ENCODE measurements at regions not wholly inside any gene's neighbourhood (a gene's known extent, or its start where the extent isn't known, plus 50 kb on each side); places are given as distances from the start of the nearest gene placed in this dataset.
"Not testable (repeated sequence)": the region's sequence is repeated elsewhere in the genome, so short reads cannot be mapped to it uniquely, and the experiment has no call there.

DNA sequence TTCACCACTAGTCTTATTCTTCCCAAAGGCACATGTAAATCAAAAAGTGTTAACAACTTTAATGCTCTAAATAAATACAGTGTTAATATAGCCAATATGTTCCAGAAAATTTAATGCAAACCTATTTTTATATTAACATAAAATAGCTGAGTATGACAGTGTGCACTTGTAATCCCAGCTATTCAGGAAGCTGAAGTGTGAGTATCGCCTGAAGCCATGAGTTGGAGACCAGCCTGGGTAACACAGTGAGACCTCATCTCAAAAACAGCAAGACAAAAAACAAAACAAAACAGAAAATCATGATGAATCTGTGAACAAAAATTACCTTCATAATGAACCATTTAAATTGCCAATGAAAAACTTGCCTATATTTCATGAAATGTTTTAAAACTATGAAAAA lies 798.9 kb downstream of the SLC6A15 start:
- no peak for DNase-seq
- no peak for ATAC-seq
- Mint-ChIP-seq H3K4me3 (no peak overlapping the region), H3K4me1 (no peaks in the 10 kb centered on the region), H3K27me3 (no peaks in the 10 kb centered on the region), H3K27ac (no peak overlapping the region), H3K36me3 (ENCODE audit: low read depth) (no peaks in the 10 kb centered on the region)
- no peaks in the 10 kb centered on the region for H3K9me3 ChIP-seq (ENCODE audit: control insufficient read depth, low read length, poor library complexity, severe bottlenecking)

DNA sequence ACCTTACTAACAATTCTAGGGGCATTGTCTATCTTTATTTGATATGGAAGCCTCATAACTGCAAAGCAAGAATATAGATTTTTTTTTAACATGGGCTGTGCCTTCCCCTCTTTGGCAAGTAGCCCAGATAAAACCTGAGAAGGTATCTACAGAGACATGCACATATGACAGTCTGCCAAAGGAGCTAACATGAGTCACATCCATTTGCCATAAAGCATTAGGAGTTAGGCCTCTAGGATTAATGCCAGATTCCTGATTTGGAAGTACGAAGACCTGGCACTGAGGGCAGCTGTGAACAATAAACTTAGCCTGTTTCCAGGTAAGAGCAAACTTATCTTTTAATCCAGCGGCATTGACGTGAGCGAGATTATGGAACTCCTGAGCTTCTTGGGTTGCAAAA lies 808.7 kb downstream of the SLC6A15 start:
- not testable (repeated sequence) for H3K36me3 Mint-ChIP-seq (ENCODE audit: low read depth); DNase-seq; H3K4me3 Mint-ChIP-seq; H3K9me3 ChIP-seq (ENCODE audit: control insufficient read depth, low read length, poor library complexity, severe bottlenecking); H3K27me3 Mint-ChIP-seq; H3K27ac Mint-ChIP-seq; H3K4me1 Mint-ChIP-seq; ATAC-seq

- not testable (repeated sequence) for DNase-seq; H3K9me3 ChIP-seq (ENCODE audit: control insufficient read depth, low read length, poor library complexity, severe bottlenecking); H3K4me1 Mint-ChIP-seq; ATAC-seq; H3K27ac Mint-ChIP-seq; H3K4me3 Mint-ChIP-seq; H3K36me3 Mint-ChIP-seq (ENCODE audit: low read depth); H3K27me3 Mint-ChIP-seq
Observed at GRCh38 chr12:84101963-84102362, 810.6 kb downstream of the SLC6A15 start.

DNA sequence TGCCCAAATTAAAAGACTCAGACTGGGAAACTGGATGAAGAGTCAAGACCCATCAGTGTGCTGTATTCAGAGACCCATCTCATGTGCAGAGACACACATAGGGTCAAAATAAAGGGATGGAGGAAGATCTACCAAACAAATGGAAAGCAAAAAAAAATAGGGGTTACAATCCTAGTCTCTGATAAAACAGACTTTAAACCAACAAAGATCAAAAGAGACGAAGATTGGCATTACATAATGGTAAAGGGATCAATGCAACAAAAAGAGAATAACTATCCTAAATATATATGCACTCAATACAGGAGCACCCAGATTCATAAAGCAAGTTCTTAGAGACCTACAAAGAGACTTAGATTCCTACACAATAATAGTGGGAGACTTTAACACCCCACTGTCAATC lies 813.0 kb downstream of the SLC6A15 start:
- not testable (repeated sequence) for ATAC-seq; H3K4me1 Mint-ChIP-seq; H3K27me3 Mint-ChIP-seq; H3K9me3 ChIP-seq (ENCODE audit: control insufficient read depth, low read length, poor library complexity, severe bottlenecking); DNase-seq; H3K36me3 Mint-ChIP-seq (ENCODE audit: low read depth); H3K27ac Mint-ChIP-seq; H3K4me3 Mint-ChIP-seq

GRCh38 chr12:84091651-84092050 lies 820.9 kb downstream of the SLC6A15 start:
- no peaks in the 10 kb centered on the region for H3K4me1 Mint-ChIP-seq
- H3K27me3 Mint-ChIP-seq, result no peaks in the 10 kb centered on the region
- DNase-seq (no peak), ATAC-seq (no peak)
- no peak overlapping the region for H3K27ac Mint-ChIP-seq
- H3K9me3 ChIP-seq (ENCODE audit: control insufficient read depth, low read length, poor library complexity, severe bottlenecking), result no peaks in the 10 kb centered on the region
- no peaks in the 10 kb centered on the region for H3K36me3 Mint-ChIP-seq (ENCODE audit: low read depth)
- H3K4me3 Mint-ChIP-seq, result no peak overlapping the region

DNA sequence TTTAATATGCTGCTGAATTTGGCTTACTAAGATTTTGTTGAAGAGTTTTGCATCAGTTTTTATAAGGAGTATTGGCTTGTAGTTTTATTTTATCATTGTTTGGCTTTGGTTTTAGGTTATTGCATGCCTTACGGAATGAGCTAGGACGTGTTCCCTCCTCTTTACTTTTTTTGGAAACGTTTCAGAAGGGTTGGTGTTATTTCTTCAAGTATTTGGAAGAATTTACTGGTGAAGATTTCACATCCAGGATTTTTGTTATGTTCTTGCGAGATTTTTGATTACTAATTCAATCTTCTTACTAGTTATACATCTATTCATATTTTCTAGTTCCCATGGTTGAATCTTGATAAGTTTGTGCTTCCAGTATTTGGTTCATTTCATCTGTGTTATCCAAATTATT lies 823.2 kb downstream of the SLC6A15 start:
- no peak for DNase-seq
- H3K27me3 Mint-ChIP-seq, result no peaks in the 10 kb centered on the region
- no peak overlapping the region for H3K4me3 Mint-ChIP-seq
- ATAC-seq, result no peak
- no peaks in the 10 kb centered on the region for H3K4me1 Mint-ChIP-seq
- H3K36me3 Mint-ChIP-seq (ENCODE audit: low read depth), result no peaks in the 10 kb centered on the region
- H3K27ac Mint-ChIP-seq, result no peak overlapping the region
- H3K9me3 ChIP-seq (ENCODE audit: control insufficient read depth, low read length, poor library complexity, severe bottlenecking), result no peaks in the 10 kb centered on the region

DNA sequence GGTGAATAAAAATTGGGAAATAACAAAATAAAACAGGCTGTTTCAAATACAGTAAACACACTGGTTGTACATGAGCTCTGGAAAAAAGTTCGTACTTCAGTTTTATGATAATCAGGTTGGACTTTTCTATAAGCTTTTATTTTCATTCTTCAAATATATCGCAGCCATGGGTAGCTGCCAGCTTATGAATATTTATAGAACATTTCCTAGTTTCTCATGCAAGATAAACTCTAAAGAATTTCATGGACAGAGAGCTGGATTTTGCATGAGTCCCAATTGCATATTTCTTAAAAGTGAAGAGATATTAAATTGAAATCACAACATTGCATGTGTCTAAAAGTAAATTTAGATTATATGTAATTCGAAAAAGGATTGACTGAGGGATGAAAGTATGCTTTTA lies 827.6 kb downstream of the SLC6A15 start:
- no peaks in the 10 kb centered on the region for H3K4me1 Mint-ChIP-seq
- H3K27ac Mint-ChIP-seq, result no peak overlapping the region
- ATAC-seq (no peak), DNase-seq (no peak)
- no peaks in the 10 kb centered on the region for H3K36me3 Mint-ChIP-seq (ENCODE audit: low read depth)
- H3K4me3 Mint-ChIP-seq, result no peak overlapping the region
- no peaks in the 10 kb centered on the region for H3K9me3 ChIP-seq (ENCODE audit: control insufficient read depth, low read length, poor library complexity, severe bottlenecking)
- H3K27me3 Mint-ChIP-seq, result no peaks in the 10 kb centered on the region

DNA sequence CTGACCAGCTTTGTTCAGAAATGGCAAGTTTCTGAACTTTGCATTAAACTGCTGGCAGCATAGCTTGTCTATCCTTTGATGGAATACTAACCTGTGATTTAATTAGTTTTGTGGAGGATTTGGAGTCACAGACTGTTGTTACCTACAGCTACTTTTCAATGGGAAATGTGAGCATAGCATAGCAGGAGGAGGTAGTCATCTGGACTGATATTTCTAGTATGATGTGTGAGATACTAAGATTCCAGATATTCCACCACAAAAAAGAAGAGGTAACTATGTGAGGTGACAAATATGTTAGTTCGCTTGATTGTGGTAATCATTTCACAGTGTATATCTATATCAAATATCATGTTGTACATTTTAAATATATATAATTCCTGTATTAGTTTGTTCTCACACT lies 833.0 kb downstream of the SLC6A15 start:
- no peak for ATAC-seq

DNA sequence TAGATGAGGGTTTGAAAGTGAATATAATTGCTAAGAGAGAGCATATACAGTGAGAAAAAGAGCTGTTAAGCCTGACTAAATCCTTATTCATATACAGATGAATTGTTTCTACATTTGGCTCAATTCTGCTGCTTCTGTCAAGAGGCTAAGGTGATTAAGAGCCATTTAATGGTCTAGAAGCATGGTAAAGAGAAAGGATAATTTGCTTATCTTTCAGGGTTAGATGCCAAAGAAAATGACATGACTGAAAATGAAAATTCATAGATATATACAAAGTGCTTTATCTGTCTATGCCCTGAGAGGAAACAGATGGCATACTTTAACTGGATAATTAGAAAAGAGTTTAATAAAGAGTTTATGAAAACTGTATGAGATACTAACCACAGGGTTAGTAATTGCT lies 834.9 kb downstream of the SLC6A15 start:
- Mint-ChIP-seq H3K36me3 (ENCODE audit: low read depth) (no peaks in the 10 kb centered on the region), H3K4me1 (no peaks in the 10 kb centered on the region), H3K27me3 (no peaks in the 10 kb centered on the region), H3K27ac (no peak overlapping the region), H3K4me3 (no peak overlapping the region)
- ATAC-seq, result no peak
- no peak for DNase-seq
- no peaks in the 10 kb centered on the region for H3K9me3 ChIP-seq (ENCODE audit: control insufficient read depth, low read length, poor library complexity, severe bottlenecking)

More for the DNA sequence above, 833.0 kb downstream of the SLC6A15 start:
- no peaks in the 10 kb centered on the region for H3K4me1 Mint-ChIP-seq
- no peak overlapping the region for H3K4me3 Mint-ChIP-seq
- no peaks in the 10 kb centered on the region for H3K9me3 ChIP-seq (ENCODE audit: control insufficient read depth, low read length, poor library complexity, severe bottlenecking)
- no peaks in the 10 kb centered on the region for H3K36me3 Mint-ChIP-seq (ENCODE audit: low read depth)
- H3K27me3 Mint-ChIP-seq, result no peaks in the 10 kb centered on the region
- DNase-seq, result no peak
- H3K27ac Mint-ChIP-seq, result no peak overlapping the region

DNA sequence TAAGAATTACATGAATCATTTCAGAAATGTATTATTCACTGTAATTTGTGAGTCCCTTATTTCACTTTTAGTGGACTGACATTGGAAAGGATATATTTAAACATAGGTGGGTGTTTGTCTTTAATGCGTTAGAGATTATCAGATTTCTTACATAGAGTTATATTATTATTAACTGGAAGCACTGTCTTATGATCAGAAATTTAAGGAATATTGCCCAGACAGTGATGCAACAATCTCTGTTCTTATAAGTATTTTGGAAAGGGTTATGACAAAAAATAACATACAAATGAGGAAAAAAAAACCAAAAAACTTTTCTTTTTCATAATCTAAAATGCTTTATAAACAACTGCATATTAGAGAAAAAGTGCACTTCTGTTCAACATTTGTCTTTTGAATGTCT lies 836.6 kb downstream of the SLC6A15 start:
- no peaks in the 10 kb centered on the region for H3K36me3 Mint-ChIP-seq (ENCODE audit: low read depth)
- H3K4me1 Mint-ChIP-seq, result no peaks in the 10 kb centered on the region
- H3K27ac Mint-ChIP-seq, result no peak overlapping the region
- ATAC-seq (no peak), DNase-seq (no peak)
- H3K27me3 Mint-ChIP-seq, result no peaks in the 10 kb centered on the region
- no peak overlapping the region for H3K4me3 Mint-ChIP-seq
- H3K9me3 ChIP-seq (ENCODE audit: control insufficient read depth, low read length, poor library complexity, severe bottlenecking), result no peaks in the 10 kb centered on the region

DNA sequence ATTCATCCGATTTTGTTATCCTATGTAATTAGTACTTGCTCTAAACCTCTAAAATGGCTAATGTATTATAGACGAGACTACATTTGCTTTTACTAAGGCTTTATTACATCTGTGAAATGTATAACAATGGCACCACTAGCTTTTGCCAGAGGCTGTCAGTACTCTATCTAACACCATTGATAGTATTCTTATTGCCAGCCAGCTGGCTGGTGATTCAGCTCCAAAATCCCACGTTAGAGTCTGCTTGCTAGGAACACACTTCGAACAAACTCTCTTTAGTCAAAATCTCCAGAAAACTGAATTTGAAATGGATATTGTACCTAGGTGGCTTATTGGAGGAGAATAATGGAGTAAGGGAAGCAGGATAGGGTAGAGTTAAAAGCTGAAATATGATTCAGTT lies 839.2 kb downstream of the SLC6A15 start:
- no peaks in the 10 kb centered on the region for H3K4me1 Mint-ChIP-seq
- H3K27ac Mint-ChIP-seq, result no peak overlapping the region
- H3K4me3 Mint-ChIP-seq, result no peak overlapping the region
- no peaks in the 10 kb centered on the region for H3K27me3 Mint-ChIP-seq
- ATAC-seq (no peak), DNase-seq (no peak)
- H3K9me3 ChIP-seq (ENCODE audit: control insufficient read depth, low read length, poor library complexity, severe bottlenecking), result no peaks in the 10 kb centered on the region
- H3K36me3 Mint-ChIP-seq (ENCODE audit: low read depth), result no peaks in the 10 kb centered on the region

GRCh38 chr12:84072961-84073360 lies 839.6 kb downstream of the SLC6A15 start:
- no peaks in the 10 kb centered on the region for H3K4me1 Mint-ChIP-seq
- ATAC-seq (no peak), DNase-seq (no peak)
- no peaks in the 10 kb centered on the region for H3K9me3 ChIP-seq (ENCODE audit: control insufficient read depth, low read length, poor library complexity, severe bottlenecking)
- no peak overlapping the region for H3K27ac Mint-ChIP-seq
- no peaks in the 10 kb centered on the region for H3K36me3 Mint-ChIP-seq (ENCODE audit: low read depth)
- no peaks in the 10 kb centered on the region for H3K27me3 Mint-ChIP-seq
- no peak overlapping the region for H3K4me3 Mint-ChIP-seq

DNA sequence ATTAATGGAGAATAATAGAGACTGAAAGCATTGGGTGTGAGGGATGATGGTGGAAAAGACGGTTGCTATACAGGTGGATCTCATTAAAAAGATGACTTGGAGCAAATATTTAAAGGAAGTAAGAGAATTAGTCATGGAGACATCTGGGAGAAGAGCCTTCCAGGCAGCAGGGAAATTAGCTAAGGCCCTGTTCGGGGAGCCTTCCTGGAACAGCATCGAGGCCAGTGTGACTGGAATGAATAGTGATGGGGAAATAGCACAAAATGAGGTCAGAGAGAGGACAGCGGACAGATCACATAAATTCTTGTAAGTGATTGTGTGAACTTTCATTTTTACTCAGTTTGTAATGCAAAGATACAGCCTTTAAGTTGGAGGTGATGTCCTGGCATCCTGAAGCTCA lies 842.3 kb downstream of the SLC6A15 start:
- no peaks in the 10 kb centered on the region for H3K4me1 Mint-ChIP-seq
- H3K27ac Mint-ChIP-seq, result no peak overlapping the region
- no peaks in the 10 kb centered on the region for H3K27me3 Mint-ChIP-seq
- no peaks in the 10 kb centered on the region for H3K36me3 Mint-ChIP-seq (ENCODE audit: low read depth)
- ATAC-seq, result no peak
- H3K9me3 ChIP-seq (ENCODE audit: control insufficient read depth, low read length, poor library complexity, severe bottlenecking), result no peaks in the 10 kb centered on the region
- H3K4me3 Mint-ChIP-seq, result no peak overlapping the region
- DNase-seq, result no peak

- Mint-ChIP-seq H3K27ac (no peak overlapping the region), H3K36me3 (ENCODE audit: low read depth) (no peaks in the 10 kb centered on the region), H3K4me1 (no peaks in the 10 kb centered on the region), H3K27me3 (no peaks in the 10 kb centered on the region), H3K4me3 (no peak overlapping the region)
- no peaks in the 10 kb centered on the region for H3K9me3 ChIP-seq (ENCODE audit: control insufficient read depth, low read length, poor library complexity, severe bottlenecking)
- ATAC-seq (no peak), DNase-seq (no peak)
Observed at GRCh38 chr12:84069699-84070098, 842.9 kb downstream of the SLC6A15 start.

DNA sequence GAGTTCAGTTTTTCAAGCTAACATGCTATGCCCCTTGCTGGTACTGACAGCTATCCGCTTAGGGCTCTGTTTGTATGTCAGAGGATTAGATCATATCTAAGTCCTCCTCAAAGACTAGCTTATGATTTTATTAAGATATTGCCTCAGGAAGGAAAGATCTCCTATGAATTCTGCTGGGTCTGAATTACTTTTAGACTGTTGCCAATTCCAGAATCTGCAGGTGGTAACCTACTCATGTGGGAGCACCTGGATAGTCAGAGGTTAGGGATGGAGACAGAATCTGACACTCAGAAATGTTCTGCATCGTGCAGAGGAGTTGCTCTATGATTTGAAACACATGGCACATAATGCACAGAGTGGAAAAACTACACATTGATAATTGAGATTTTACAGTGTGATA lies 843.4 kb downstream of the SLC6A15 start:
- H3K4me1 Mint-ChIP-seq, result no peaks in the 10 kb centered on the region
- ATAC-seq, result no peak

More for the DNA sequence above, 843.4 kb downstream of the SLC6A15 start:
- Mint-ChIP-seq H3K36me3 (ENCODE audit: low read depth) (no peaks in the 10 kb centered on the region), H3K27me3 (no peaks in the 10 kb centered on the region), H3K4me3 (no peak overlapping the region), H3K27ac (no peak overlapping the region)
- no peak for DNase-seq
- no peaks in the 10 kb centered on the region for H3K9me3 ChIP-seq (ENCODE audit: control insufficient read depth, low read length, poor library complexity, severe bottlenecking)

Measured in T-helper 17 cell (primary cell).